A673 (cell line): ENCODE measurements at regions not wholly inside any gene's neighbourhood (a gene's known extent, or its start where the extent isn't known, plus 50 kb on each side); places are given as distances from the start of the nearest gene placed in this dataset.
"Not testable (repeated sequence)": the region's sequence is repeated elsewhere in the genome, so short reads cannot be mapped to it uniquely, and the experiment has no call there.

Experiments
- EZH2 ChIP-seq: fragments of 200-600 bp; sonication (generic); IDR thresholded peaks from 2 replicates; pipeline ENCODE4 v1.6.1; 2017; ENCODE audit warnings: borderline replicate concordance, low read depth, mild to moderate bottlenecking, mixed read lengths, antibody characterized with exemption, low read length; ENCODE audit not compliant: poor library complexity, severe bottlenecking
- TF ChIP-seq, protein P1 (sequence below): fragments of 300-800, 200-600 bp; sonication (generic); conservative IDR thresholded peaks from 2 replicates; pipeline ENCODE4 v1.5.1; 2017; ENCODE audit warnings: low read depth, mild to moderate bottlenecking, antibody characterized with exemption, low read length, moderate library complexity, mixed read lengths

DNA sequence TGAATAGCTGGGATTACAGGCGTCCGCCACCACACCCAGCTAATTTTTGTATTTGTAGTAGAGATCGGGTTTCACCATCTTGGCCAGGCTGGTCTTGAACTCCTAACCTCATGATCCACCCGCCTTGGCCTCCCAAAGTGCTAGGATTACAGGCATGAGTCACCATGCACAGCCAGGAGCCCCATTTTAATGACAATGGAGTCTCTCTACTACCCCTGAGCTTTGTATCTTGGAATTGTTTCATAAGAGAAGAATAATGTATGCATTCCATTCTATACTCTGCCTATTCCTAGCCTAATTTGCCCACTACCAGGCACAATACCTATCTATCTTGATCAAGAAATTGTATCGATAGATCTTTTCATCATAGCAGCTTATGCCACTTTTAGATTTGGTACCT lies 574.1 kb downstream of the HTR1A start:
- TF ChIP-seq, protein P1, sequence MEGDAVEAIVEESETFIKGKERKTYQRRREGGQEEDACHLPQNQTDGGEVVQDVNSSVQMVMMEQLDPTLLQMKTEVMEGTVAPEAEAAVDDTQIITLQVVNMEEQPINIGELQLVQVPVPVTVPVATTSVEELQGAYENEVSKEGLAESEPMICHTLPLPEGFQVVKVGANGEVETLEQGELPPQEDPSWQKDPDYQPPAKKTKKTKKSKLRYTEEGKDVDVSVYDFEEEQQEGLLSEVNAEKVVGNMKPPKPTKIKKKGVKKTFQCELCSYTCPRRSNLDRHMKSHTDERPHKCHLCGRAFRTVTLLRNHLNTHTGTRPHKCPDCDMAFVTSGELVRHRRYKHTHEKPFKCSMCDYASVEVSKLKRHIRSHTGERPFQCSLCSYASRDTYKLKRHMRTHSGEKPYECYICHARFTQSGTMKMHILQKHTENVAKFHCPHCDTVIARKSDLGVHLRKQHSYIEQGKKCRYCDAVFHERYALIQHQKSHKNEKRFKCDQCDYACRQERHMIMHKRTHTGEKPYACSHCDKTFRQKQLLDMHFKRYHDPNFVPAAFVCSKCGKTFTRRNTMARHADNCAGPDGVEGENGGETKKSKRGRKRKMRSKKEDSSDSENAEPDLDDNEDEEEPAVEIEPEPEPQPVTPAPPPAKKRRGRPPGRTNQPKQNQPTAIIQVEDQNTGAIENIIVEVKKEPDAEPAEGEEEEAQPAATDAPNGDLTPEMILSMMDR = not testable (repeated sequence)
- TF ChIP-seq EZH2 = not testable (repeated sequence)
